Large intestine (tissue), 3 donors: ENCODE measurements at regions not wholly inside any gene's neighbourhood (a gene's known extent, or its start where the extent isn't known, plus 50 kb on each side); places are given as distances from the start of the nearest gene placed in this dataset.

Source experiments
- DNase-seq, 2 donors: peaks; one replicate each; pipeline versions ENCODE4 v3.0.0 to v3.0.0-alpha.2; 2013
- H3K27ac ChIP-seq: one replicate; pipeline ENCODE4 v1.5.1; 2013; ENCODE audit warnings: low read length
- H3K27me3 ChIP-seq: 2 replicates; pipeline ENCODE4 v1.6.1; 2013; ENCODE audit warnings: low read length; ENCODE audit not compliant: control insufficient read depth, insufficient read depth
- H3K36me3 ChIP-seq: 2 replicates; pipeline ENCODE4 v1.6.1; 2013; ENCODE audit warnings: low read length; ENCODE audit not compliant: control insufficient read depth, insufficient read depth
- H3K4me1 ChIP-seq: one replicate; pipeline ENCODE4 v1.6.1; 2013; ENCODE audit warnings: low read length; ENCODE audit not compliant: control insufficient read depth, insufficient read depth
- H3K4me3 ChIP-seq: one replicate; pipeline ENCODE4 v1.5.1; 2013; ENCODE audit warnings: low read length
- H3K9me3 ChIP-seq: one replicate; pipeline ENCODE4 v1.6.1; 2013; ENCODE audit warnings: mild to moderate bottlenecking, low read depth, low read length, moderate library complexity; ENCODE audit not compliant: control insufficient read depth
- WGBS: methylation state at CpG from one replicate; pipeline ENCODE4 v1.1.5; 2013; ENCODE audit warnings: low lambda C conversion rate; ENCODE audit not compliant: insufficient coverage; 5-methylcytosine and 5-hydroxymethylcytosine counted together

DNA sequence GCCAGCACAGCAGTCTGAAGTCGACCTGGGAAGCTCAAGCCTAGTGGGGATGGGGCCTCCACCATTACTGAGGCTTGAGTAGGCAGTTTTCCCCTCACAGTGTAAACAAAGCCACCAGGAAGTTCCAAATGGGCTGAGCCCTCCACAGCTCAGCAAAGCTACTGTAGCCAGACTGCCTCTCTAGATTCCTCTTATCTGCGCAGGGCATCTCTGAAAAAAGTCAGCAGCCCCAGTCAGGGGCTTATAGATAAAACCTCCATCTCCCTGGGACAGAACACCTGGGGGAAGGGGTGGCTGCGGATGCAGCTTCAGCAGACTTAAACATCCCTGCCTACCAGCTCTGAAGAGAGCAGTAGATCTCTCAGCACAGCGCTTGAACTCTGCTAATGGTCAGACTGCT, 218.4 kb upstream of the VRK2 start:
- Histone ChIP-seq H3K4me3 (no peak overlapping the region), H3K9me3 (no peaks in the 10 kb centered on the region), H3K27me3 (no peaks in the 10 kb centered on the region), H3K4me1 (no peaks in the 10 kb centered on the region), H3K27ac (no peak overlapping the region), H3K36me3 (no peaks in the 10 kb centered on the region)
- DNase-seq = no peak
- no CpG with 5 or more reads among the region's 4 CpGs for WGBS

- H3K36me3 ChIP-seq = no peaks in the 10 kb centered on the region
- no peaks in the 10 kb centered on the region for H3K9me3 ChIP-seq
- no peak for DNase-seq
- no peak overlapping the region for H3K27ac ChIP-seq
- H3K27me3 ChIP-seq = no peaks in the 10 kb centered on the region
- no peaks in the 10 kb centered on the region for H3K4me1 ChIP-seq
- no peak overlapping the region for H3K4me3 ChIP-seq
Observed at GRCh38 chr2:57834666-57835065, 211.9 kb upstream of the VRK2 start.

DNA sequence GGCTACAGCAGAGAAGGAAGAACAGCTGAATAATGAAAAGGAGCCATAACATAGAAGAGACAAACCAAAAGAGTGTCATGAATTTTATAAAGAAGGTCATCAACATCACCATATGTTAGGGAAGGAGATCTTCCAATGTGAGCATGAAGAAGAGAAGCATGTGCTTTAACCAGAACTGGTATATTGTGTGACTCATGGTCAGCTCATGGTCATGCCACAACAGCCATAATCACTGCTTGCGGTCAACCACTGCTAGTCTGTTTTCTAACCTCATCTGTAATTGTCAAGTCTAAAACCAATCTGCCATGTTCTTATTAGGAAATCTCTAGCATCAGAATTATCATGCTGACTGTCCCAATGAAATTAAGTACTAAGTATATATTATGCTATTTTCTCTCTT, 204.1 kb upstream of the VRK2 start:
- H3K27me3 ChIP-seq = no peaks in the 10 kb centered on the region
- no peak overlapping the region for H3K27ac ChIP-seq
- no peak for DNase-seq
- no peaks in the 10 kb centered on the region for H3K36me3 ChIP-seq
- no CpG with 5 or more reads among the region's 1 CpG for WGBS
- H3K4me3 ChIP-seq = no peak overlapping the region
- H3K9me3 ChIP-seq = no peaks in the 10 kb centered on the region
- H3K4me1 ChIP-seq = no peaks in the 10 kb centered on the region

GRCh38 chr2:57843158-57843557, 203.4 kb upstream of the VRK2 start:
- Histone ChIP-seq H3K4me3 (no peak overlapping the region), H3K27ac (no peak overlapping the region), H3K27me3 (no peaks in the 10 kb centered on the region), H3K36me3 (no peaks in the 10 kb centered on the region), H3K9me3 (no peaks in the 10 kb centered on the region), H3K4me1 (no peaks in the 10 kb centered on the region)
- DNase-seq = no peak
- WGBS = no CpG with 5 or more reads among the region's 3 CpGs

- no peak overlapping the region for H3K27ac ChIP-seq
- no peaks in the 10 kb centered on the region for H3K36me3 ChIP-seq
- no peaks in the 10 kb centered on the region for H3K27me3 ChIP-seq
- H3K4me1 ChIP-seq = no peaks in the 10 kb centered on the region
- no peak for DNase-seq
- no peak overlapping the region for H3K4me3 ChIP-seq
- no CpG with 5 or more reads among the region's 4 CpGs for WGBS
- no peaks in the 10 kb centered on the region for H3K9me3 ChIP-seq
Observed at GRCh38 chr2:57848723-57849122, 197.9 kb upstream of the VRK2 start.

DNA sequence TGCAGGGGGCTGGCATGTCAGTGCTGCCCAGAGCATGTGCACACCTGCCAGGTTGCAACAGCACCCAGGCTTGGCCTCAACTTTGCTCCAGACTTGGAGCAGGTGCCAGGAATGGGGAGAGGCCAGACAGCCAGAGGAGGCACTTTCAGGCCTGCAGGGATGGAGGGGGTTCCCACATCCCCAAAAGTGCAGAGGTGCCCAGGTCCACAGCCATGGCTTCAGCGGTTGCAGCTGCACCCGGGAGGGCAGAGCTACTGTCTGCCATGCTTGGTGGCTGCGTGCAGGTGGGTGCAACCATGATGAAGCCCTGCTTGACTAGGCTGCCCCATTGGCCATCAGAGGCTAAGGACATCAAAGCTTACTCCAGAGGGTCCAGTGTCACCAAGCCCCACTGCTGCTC, 196.8 kb upstream of the VRK2 start:
- Histone ChIP-seq H3K9me3 (no peaks in the 10 kb centered on the region), H3K36me3 (no peaks in the 10 kb centered on the region), H3K4me3 (no peak overlapping the region), H3K27me3 (no peaks in the 10 kb centered on the region), H3K27ac (no peak overlapping the region), H3K4me1 (no peaks in the 10 kb centered on the region)
- no peak for DNase-seq
- WGBS = no CpG with 5 or more reads among the region's 3 CpGs

DNA sequence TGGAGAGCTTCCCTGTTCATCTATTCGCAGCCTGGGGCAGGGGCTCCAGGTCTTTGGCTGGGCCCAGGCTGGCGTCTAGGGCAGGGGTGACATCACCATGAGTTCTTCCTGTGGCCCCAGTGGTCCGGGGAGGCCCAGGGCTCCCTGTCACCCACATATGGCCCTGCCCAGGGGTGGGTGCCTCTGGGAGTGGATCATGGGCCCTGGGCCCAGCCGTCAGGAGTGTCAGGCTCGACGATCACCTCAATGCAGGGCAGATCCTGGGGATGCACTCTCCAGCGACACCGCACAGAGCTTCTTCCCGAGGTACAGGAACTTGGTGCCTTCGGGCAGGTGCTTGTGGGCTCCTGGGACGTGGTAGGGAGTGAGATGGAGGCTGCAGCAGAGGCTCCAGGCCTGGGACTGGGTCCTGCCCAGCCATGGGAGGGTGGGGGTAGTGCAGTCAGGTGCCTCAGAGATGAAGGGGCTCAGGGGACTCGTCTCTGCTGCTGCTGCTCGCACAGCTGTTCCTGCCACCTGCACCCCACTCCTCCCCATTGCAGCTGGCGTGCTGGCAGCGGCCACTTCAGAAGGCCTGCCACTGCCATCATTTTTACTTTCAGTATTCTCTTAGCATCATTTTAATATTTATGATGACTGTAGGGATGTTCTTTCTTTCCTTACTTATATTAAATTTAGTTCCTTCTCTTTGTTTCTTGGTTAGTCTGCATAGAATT, 196.0 kb upstream of the VRK2 start:
- no CpG with 5 or more reads among the region's 15 CpGs for WGBS
- H3K9me3 ChIP-seq = no peaks in the 10 kb centered on the region
- no peaks in the 10 kb centered on the region for H3K27me3 ChIP-seq
- no peaks in the 10 kb centered on the region for H3K4me1 ChIP-seq
- H3K27ac ChIP-seq = no peak overlapping the region
- no peaks in the 10 kb centered on the region for H3K36me3 ChIP-seq
- no peak for DNase-seq
- no peak overlapping the region for H3K4me3 ChIP-seq

GRCh38 chr2:57855212-57855611, 191.4 kb upstream of the VRK2 start:
- Histone ChIP-seq H3K9me3 (no peaks in the 10 kb centered on the region), H3K4me1 (no peaks in the 10 kb centered on the region), H3K27ac (no peak overlapping the region), H3K4me3 (no peak overlapping the region), H3K36me3 (no peaks in the 10 kb centered on the region), H3K27me3 (no peaks in the 10 kb centered on the region)
- DNase-seq = no peak

GRCh38 chr2:57859755-57860154, 186.9 kb upstream of the VRK2 start:
- H3K4me3 ChIP-seq = no peak overlapping the region
- 100% methylated on average over 1 of the region's 2 CpGs for WGBS
- H3K9me3 ChIP-seq = no peaks in the 10 kb centered on the region
- no peak for DNase-seq
- no peaks in the 10 kb centered on the region for H3K36me3 ChIP-seq
- no peaks in the 10 kb centered on the region for H3K4me1 ChIP-seq
- no peaks in the 10 kb centered on the region for H3K27me3 ChIP-seq
- no peak overlapping the region for H3K27ac ChIP-seq

DNA sequence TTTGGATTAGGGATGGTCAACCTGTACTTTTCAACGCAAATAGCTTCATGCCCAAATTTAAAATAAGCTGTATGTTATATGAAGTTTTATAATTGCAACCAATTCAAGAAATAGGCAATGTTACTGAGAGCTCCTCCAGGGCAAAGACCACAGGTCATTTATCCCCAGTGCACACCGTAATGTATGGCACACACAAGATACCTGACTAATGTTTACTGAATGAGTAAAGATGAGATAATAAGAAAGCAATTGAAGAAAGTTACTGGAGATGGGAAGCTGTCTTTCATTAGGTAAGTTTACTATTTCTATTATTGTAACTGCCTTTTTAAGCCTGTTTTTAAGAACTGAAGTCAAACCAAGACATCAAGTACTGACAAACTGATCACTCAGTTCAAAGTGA, 184.5 kb upstream of the VRK2 start:
- H3K27me3 ChIP-seq = no peaks in the 10 kb centered on the region
- WGBS = no CpG with 5 or more reads among the region's 2 CpGs
- no peak overlapping the region for H3K27ac ChIP-seq
- peak in 1 of 2 donors; percentile 5 for DNase-seq
- H3K4me1 ChIP-seq = no peaks in the 10 kb centered on the region
- no peak overlapping the region for H3K4me3 ChIP-seq
- H3K36me3 ChIP-seq = no peaks in the 10 kb centered on the region
- no peaks in the 10 kb centered on the region for H3K9me3 ChIP-seq

DNA sequence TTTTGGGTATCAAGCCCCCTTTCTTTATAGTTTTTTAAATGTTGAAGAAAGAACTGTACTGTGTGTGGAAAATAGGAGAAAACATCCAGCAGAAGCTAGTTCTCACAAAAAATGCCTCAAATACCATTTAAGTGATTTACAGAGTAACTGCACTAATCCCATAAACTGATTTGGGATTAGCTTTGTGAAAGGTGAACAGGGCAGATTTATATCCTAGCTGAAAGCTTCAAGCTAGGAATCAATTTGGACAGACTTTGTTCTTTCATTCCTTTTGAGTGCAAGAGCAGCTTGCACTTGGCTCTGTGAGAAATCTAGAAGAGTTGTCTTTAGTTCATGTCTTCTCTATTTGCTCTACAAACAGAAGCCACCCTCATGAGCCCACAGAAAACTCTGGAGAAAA, 183.9 kb upstream of the VRK2 start:
- Histone ChIP-seq H3K27ac (no peak overlapping the region), H3K9me3 (no peaks in the 10 kb centered on the region), H3K27me3 (no peaks in the 10 kb centered on the region), H3K4me1 (no peaks in the 10 kb centered on the region), H3K36me3 (no peaks in the 10 kb centered on the region), H3K4me3 (no peak overlapping the region)
- DNase-seq = no peak
